ENCODE measurements at regions not wholly inside any gene's neighbourhood (a gene's known extent, or its start where the extent isn't known, plus 50 kb on each side); places are given as distances from the start of the nearest gene placed in this dataset.

DNA sequence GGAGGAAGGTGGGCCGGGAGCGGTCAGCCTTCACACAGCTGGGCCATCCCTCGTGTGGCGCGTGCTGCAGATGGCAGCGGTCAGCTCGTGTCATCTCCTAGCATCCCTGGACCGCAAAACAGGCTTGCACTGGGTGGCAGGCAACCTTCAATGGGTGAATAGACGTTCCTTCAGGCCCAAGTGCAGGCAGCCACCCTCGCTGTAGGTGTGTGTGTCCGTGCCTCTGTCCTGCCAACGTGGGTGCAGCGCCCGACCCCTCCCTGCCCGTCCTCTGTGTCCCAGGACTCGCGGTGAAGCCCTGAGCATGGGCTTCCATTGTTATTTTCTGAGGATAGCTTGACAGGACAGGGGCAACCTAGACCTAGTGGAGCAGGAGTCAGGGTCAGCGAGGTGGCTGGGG lies 79.8 kb upstream of the STOX2 start:
- Histone ChIP-seq H2BK120ac (ENCODE audit: low read depth, low read length, poor library complexity, severe bottlenecking) (no peak overlapping the region), H3K56ac (ENCODE audit: insufficient read length, low read depth, low read length) (no peak overlapping the region), H3K23me2 (ENCODE audit: insufficient read length, low read depth, low read length, poor library complexity, severe bottlenecking) (no peaks in the 10 kb centered on the region), H3K23ac (ENCODE audit: insufficient read length, low read depth, low read length) (no peak overlapping the region), H3K14ac (ENCODE audit: insufficient read depth, low read length) (no peak overlapping the region), H2BK20ac (ENCODE audit: low read depth, low read length, poor library complexity, severe bottlenecking) (no peak overlapping the region), H2BK15ac (ENCODE audit: low read depth, low read length) (no peak overlapping the region), H3K9ac (ENCODE audit: extremely low read depth, insufficient read length, low read length) (no peak overlapping the region), H3T11ph (ENCODE audit: low read length) (no peak overlapping the region), H3K4me1 (ENCODE audit: insufficient read depth, low read length) (no peaks in the 10 kb centered on the region), H4K8ac (replicated peaks; ENCODE audit: insufficient read length, low read depth, low read length) (no peak overlapping the region), H2BK5ac (ENCODE audit: insufficient read length, low read length) (no peak overlapping the region), H4K5ac (ENCODE audit: insufficient read length, low read depth, low read length) (no peak overlapping the region), H4K20me1 (ENCODE audit: control insufficient read depth, insufficient read depth, insufficient read length) (no peaks in the 10 kb centered on the region), H3K4ac (ENCODE audit: low read depth, low read length) (no peak overlapping the region), H3K4me2 (ENCODE audit: insufficient read depth, insufficient read length, low read length) (no peak overlapping the region), H2AK5ac (ENCODE audit: insufficient read length, low read length) (no peak overlapping the region), H3K18ac (ENCODE audit: insufficient read length, low read depth, low read length) (no peak overlapping the region), H2BK12ac (ENCODE audit: insufficient read length, low read depth, low read length) (no peak overlapping the region), H3K9me3 (ENCODE audit: control insufficient read depth, low read depth, low read length) (no peaks in the 10 kb centered on the region), H3K79me2 (ENCODE audit: insufficient read depth, low read length) (no peaks in the 10 kb centered on the region), H2AFZ (ENCODE audit: low read length) (no peak overlapping the region), H3K27me3 (ENCODE audit: insufficient read depth, low read length) (no peaks in the 10 kb centered on the region), H3K27ac (ENCODE audit: insufficient read length, low read depth, low read length) (no peak overlapping the region), H3K79me1 (ENCODE audit: insufficient read depth, low read depth, low read length, poor library complexity, severe bottlenecking) (no peaks in the 10 kb centered on the region), H4K91ac (ENCODE audit: insufficient read length, low read depth, low read length) (no peak overlapping the region)
- Mint-ChIP-seq H3K4me1 (peaks cover 10 to 13% of the 10 kb centered on the region in 2 experiments), H3K27ac (no peak overlapping the region), H3K27me3 (ENCODE audit: low read depth) (peaks cover 8% of the 10 kb centered on the region), H3K9me3 (peaks cover 5 to 8% of the 10 kb centered on the region in 2 experiments; a peak in 3 of 5 replicates), H3K36me3 (ENCODE audit: insufficient read depth in 1 of 3, low read depth in 3 of 3) (peaks cover 3 to 6% (median 4%) of the 10 kb centered on the region in 3 experiments; a peak in 5 of 7 replicates), H3K4me3 (no peak overlapping the region)
- no peak for TF ChIP-seq CTCF (conservative IDR thresholded peaks at IDR 0.05)
- no CpG with 5 or more reads among the region's 18 CpGs for WGBS (ENCODE audit: extremely low coverage, insufficient read length, low lambda C conversion rate)
- no peak for DNase-seq

Measured in H9 (cell line).